Fibroblast of mammary gland (primary cell): ENCODE measurements at regions not wholly inside any gene's neighbourhood (a gene's known extent, or its start where the extent isn't known, plus 50 kb on each side); places are given as distances from the start of the nearest gene placed in this dataset.
"Not testable (repeated sequence)": the region's sequence is repeated elsewhere in the genome, so short reads cannot be mapped to it uniquely, and the experiment has no call there.

Source experiments
- DNase-seq: peaks from one replicate; pipeline ENCODE4 v3.0.0-alpha.2; 2010; ENCODE audit warnings: low read depth
- H3K4me3 ChIP-seq: 2 replicates; pipeline ENCODE4 v1.5.1; 2011; ENCODE audit warnings: low read depth, mild to moderate bottlenecking, low read length, moderate library complexity; ENCODE audit not compliant: control insufficient read depth
- CTCF ChIP-seq: conservative IDR thresholded peaks from 2 replicates; pipeline ENCODE4 v1.5.1; 2011; ENCODE audit warnings: low read depth, low read length, inconsistent platforms; ENCODE audit not compliant: control insufficient read depth, insufficient read depth

GRCh38 chr6:86686496-86686895 is 250.8 kb upstream of the HTR1E start:
- DNase-seq, result no peak
- no peak for TF ChIP-seq CTCF
- H3K4me3 ChIP-seq, result no peak overlapping the region

GRCh38 chr6:86685230-86685797 is 252.0 kb upstream of the HTR1E start:
- no peak for TF ChIP-seq CTCF

GRCh38 chr6:86683132-86683908 is 254.0 kb upstream of the HTR1E start:
- no peak overlapping the region for H3K4me3 ChIP-seq
- DNase-seq, result no peak
- TF ChIP-seq CTCF, result no peak

More at GRCh38 chr6:86685230-86685797, 252.0 kb upstream of the HTR1E start:
- no peak for DNase-seq
- H3K4me3 ChIP-seq, result no peak overlapping the region

- TF ChIP-seq CTCF, result no peak
Measured at GRCh38 chr6:86682297-86682696, 255.0 kb upstream of the HTR1E start.

GRCh38 chr6:86681140-86681539 is 256.2 kb upstream of the HTR1E start:
- not testable (repeated sequence) for H3K4me3 ChIP-seq, DNase-seq

More at GRCh38 chr6:86682297-86682696, 255.0 kb upstream of the HTR1E start:
- no peak for DNase-seq
- no peak overlapping the region for H3K4me3 ChIP-seq

- not testable (repeated sequence) for H3K4me3 ChIP-seq, DNase-seq
Measured at GRCh38 chr6:86672125-86672524, 265.2 kb upstream of the HTR1E start.

GRCh38 chr6:86657192-86657591 is 280.1 kb upstream of the HTR1E start:
- no peak for TF ChIP-seq CTCF
- no peak overlapping the region for H3K4me3 ChIP-seq
- DNase-seq, result no peak
